GM12878 (cell line): ENCODE measurements at regions not wholly inside any gene's neighbourhood (a gene's known extent, or its start where the extent isn't known, plus 50 kb on each side); places are given as distances from the start of the nearest gene placed in this dataset.
A peak's percentile ranks its signal among the peaks of the same experiment; 100 is the strongest.

Experiments used
- ATAC-seq: fragments of 200-7000 bp; cut with Tn5 transposase; 3 replicates; pipeline ENCODE4 v1.9.1; 2020; ENCODE audit warnings: mild to moderate bottlenecking, moderate library complexity
- BruUV-seq: library from RNA; stranded (reverse); fragments of 400-500 nt; replicated peaks from 2 replicates; lab custom pipeline; 2021; lab: Mats Ljungman, UMichigan
- CTCF ChIA-PET: fragments of 300-600 bp; sonication (Branson Sonifier 250); formaldehyde crosslinking; extraction: SDS; loops from one replicate; lab custom pipeline; 2021; ENCODE audit warnings: inconsistent platforms; lab: Yijun Ruan, JAX
- POLR2A ChIA-PET: fragments of 350-600 bp; formaldehyde crosslinking; extraction: SDS; loops from one replicate; lab custom pipeline; 2021; ENCODE audit warnings: inconsistent platforms; lab: Charles Lee
- RAD21 ChIA-PET: fragments of 300-600 bp; sonication (Branson Sonifier 250); formaldehyde crosslinking; loops from one replicate; lab custom pipeline; 2023; ENCODE audit warnings: antibody characterized with exemption; ENCODE audit not compliant: unreplicated experiment; lab: Charles Lee
- SMC1A ChIA-PET: fragments of 300-600 bp; sonication (Branson Sonifier 250); formaldehyde crosslinking; loops from one replicate; lab custom pipeline; 2023; ENCODE audit not compliant: unreplicated experiment, uncharacterized antibody; lab: Charles Lee
- DNase-seq: peaks from one replicate; pipeline ENCODE4 v3.0.0-alpha.2; 2011; ENCODE audit warnings: low read depth, low spot score
- FAIRE-seq: peaks from 3 replicates; lab custom pipeline; 2011; peaks lifted over from hg19 to GRCh38; lab: Jason Lieb, UNC
- H2AFZ ChIP-seq: 2 replicates; pipeline ENCODE4 v1.6.0; 2011; ENCODE audit warnings: low read depth, low read length, control low read depth; ENCODE audit not compliant: control insufficient read depth
- H3K27ac ChIP-seq: 2 replicates; pipeline ENCODE4 v1.5.1; 2011; ENCODE audit warnings: control low read depth; ENCODE audit not compliant: control insufficient read depth, insufficient read depth
- H3K27me3 ChIP-seq, 2 experiments: replicated peaks in 1 of 2; 2 replicates each; pipeline versions ENCODE4 v1.6.0 to v1.6.1; 2011; ENCODE audit warnings: low read length in 1 of 2; ENCODE audit not compliant: control insufficient read depth in 2 of 2, insufficient read depth in 2 of 2
- H3K36me3 ChIP-seq, 2 experiments: 2 replicates each; pipeline ENCODE4 v1.5.1; 2011; ENCODE audit warnings: low read length in 1 of 2; ENCODE audit not compliant: control insufficient read depth in 2 of 2, insufficient read depth in 2 of 2
- H3K4me1 ChIP-seq: 2 replicates; pipeline ENCODE4 v1.6.1; 2011; ENCODE audit warnings: mild to moderate bottlenecking, low read length, moderate library complexity, mixed read lengths; ENCODE audit not compliant: control insufficient read depth, insufficient read depth
- H3K4me2 ChIP-seq: 2 replicates; pipeline ENCODE4 v1.6.0; 2011; ENCODE audit warnings: control low read depth; ENCODE audit not compliant: control insufficient read depth, insufficient read depth
- H3K4me3 ChIP-seq: fragments of 200-600 bp; sonication (generic); 2 replicates; pipeline ENCODE4 v1.5.1; 2016
- H3K79me2 ChIP-seq: 2 replicates; pipeline ENCODE4 v1.6.0; 2011; ENCODE audit warnings: low read length; ENCODE audit not compliant: control insufficient read depth, insufficient read depth
- H3K9ac ChIP-seq: 2 replicates; pipeline ENCODE4 v1.8.0; 2011; ENCODE audit warnings: low read length, control low read depth, mixed read lengths; ENCODE audit not compliant: control insufficient read depth, insufficient read depth
- H3K9me3 ChIP-seq: replicated peaks from 3 replicates; pipeline ENCODE4 v1.5.1; 2011; ENCODE audit warnings: mild to moderate bottlenecking, low read length; ENCODE audit not compliant: control insufficient read depth, insufficient read depth
- H4K20me1 ChIP-seq: 2 replicates; pipeline ENCODE4 v1.6.0; 2011; ENCODE audit not compliant: control insufficient read depth, insufficient read depth
- CTCF ChIP-seq, 3 experiments: IDR thresholded peaks in 2 of 3; conservative IDR thresholded peaks in 1 of 3; 2 replicates each; pipeline ENCODE4 v1.5.1; 2011; ENCODE audit warnings: low read depth in 3 of 3, low read length in 3 of 3, mild to moderate bottlenecking in 3 of 3, control low read depth in 2 of 3, moderate library complexity in 2 of 3, inconsistent platforms in 1 of 3, mixed read lengths in 1 of 3; ENCODE audit not compliant: control insufficient read depth in 2 of 3, insufficient read depth in 1 of 3; ENCODE audit errors: extremely low read depth in 1 of 3
- E4F1 ChIP-seq: fragments of 450-650 bp; IDR thresholded peaks from 2 replicates; pipeline ENCODE4 v1.6.1; 2018; ENCODE audit warnings: borderline replicate concordance, mild to moderate bottlenecking; ENCODE audit not compliant: partially characterized antibody
- HSF1 ChIP-seq: fragments of 150-350 bp; IDR thresholded peaks from 2 replicates; pipeline ENCODE4 v1.6.1; 2014; ENCODE audit warnings: mild to moderate bottlenecking, low read depth, low read length
- RAD21 ChIP-seq: IDR thresholded peaks from 2 replicates; pipeline ENCODE4 v1.6.1; 2011; ENCODE audit warnings: mild to moderate bottlenecking, low read depth, low read length, moderate library complexity; ENCODE audit not compliant: insufficient read depth
- SPI1 ChIP-seq: IDR thresholded peaks from 2 replicates; pipeline ENCODE4 v1.6.1; 2011; ENCODE audit warnings: low read depth, mild to moderate bottlenecking, low read length, moderate library complexity, borderline replicate concordance; ENCODE audit not compliant: insufficient read depth
- ZBTB33 ChIP-seq: fragments of 450-650 bp; IDR thresholded peaks from 2 replicates; pipeline ENCODE4 v1.6.1; 2017; ENCODE audit warnings: mild to moderate bottlenecking
- WGBS: methylation state at CpG from one replicate; pipeline ENCODE4 v1.1.6; 2016; ENCODE audit warnings: low lambda C conversion rate; ENCODE audit not compliant: insufficient replicate concordance, insufficient coverage; ENCODE audit errors: missing lambda C conversion rate; 5-methylcytosine and 5-hydroxymethylcytosine counted together
- in situ Hi-C: fragments of 300-500 bp; cut with MboI; formaldehyde crosslinking; loops from 9 replicates; pipeline ENCODE4 v1.14.3; 2018; ENCODE audit warnings: mixed read lengths
- intact Hi-C: fragments of 100-400 bp; cut with micrococcal nuclease; formaldehyde crosslinking; loops from one replicate; pipeline ENCODE4 v1.14.2; 2022; ENCODE audit not compliant: unreplicated experiment

GRCh38 chr13:103772576-103772975 lies 706.4 kb upstream of the SLC10A2 start:
- Histone ChIP-seq H3K79me2 (no peaks in the 10 kb centered on the region), H4K20me1 (no peaks in the 10 kb centered on the region), H2AFZ (no peak overlapping the region), H3K27ac (no peak overlapping the region), H3K4me2 (no peak overlapping the region), H3K9ac (no peak overlapping the region), H3K4me3 (no peak overlapping the region), H3K36me3 (no peaks in the 10 kb centered on the region), H3K9me3 (no peaks in the 10 kb centered on the region), H3K27me3 (no peaks in the 10 kb centered on the region), H3K4me1 (no peaks in the 10 kb centered on the region)
- CTCF ChIA-PET: interaction anchor here (0.5 to 2.0 kb wide), 4 partner anchors 10 to 933 kb away, joined by 3 to 11 read pairs (median 3); no protein-coding TSS in a partner anchor
- WGBS: 17% methylated on average over 8 of the region's 8 CpGs
- POLR2A ChIA-PET: no interaction called here
- intact Hi-C loops: no loop called here
- no TSS peak for BruUV-seq
- no peak for DNase-seq
- no peak for ATAC-seq
- no peak for FAIRE-seq
- RAD21 ChIA-PET: no interaction called here
- SMC1A ChIA-PET: interaction anchor here (1.2 to 2.0 kb wide), 2 partner anchors 14 to 24 kb away, joined by 4 to 6 read pairs; no protein-coding TSS in a partner anchor
- peak; percentile 24; the same call in 1 of the 2 replicates for TF ChIP-seq RAD21
- TF ChIP-seq ZBTB33: 0 out of 2 replicates have a peak, but pooled peaks have one; percentile 46
- TF ChIP-seq CTCF (IDR thresholded peaks at IDR 0.05 in 2 of 3, conservative IDR thresholded peaks at IDR 0.05 in 1 of 3; ENCODE audit: control insufficient read depth in 2 of 3, extremely low read depth in 1 of 3, insufficient read depth in 1 of 3, low read depth in 3 of 3, low read length in 3 of 3): 0 out of 6 replicates have a peak, but pooled peaks of 1 of the 3 experiments have one; percentile 12
- no peak for TF ChIP-seq E4F1
- TF ChIP-seq SPI1: peak; percentile 11; the same call in 1 of the 2 replicates
- TF ChIP-seq HSF1: no peak
- in situ Hi-C loops: no loop called here
